ENCODE measurements at regions not wholly inside any gene's neighbourhood (a gene's known extent, or its start where the extent isn't known, plus 50 kb on each side); places are given as distances from the start of the nearest gene placed in this dataset.

DNA sequence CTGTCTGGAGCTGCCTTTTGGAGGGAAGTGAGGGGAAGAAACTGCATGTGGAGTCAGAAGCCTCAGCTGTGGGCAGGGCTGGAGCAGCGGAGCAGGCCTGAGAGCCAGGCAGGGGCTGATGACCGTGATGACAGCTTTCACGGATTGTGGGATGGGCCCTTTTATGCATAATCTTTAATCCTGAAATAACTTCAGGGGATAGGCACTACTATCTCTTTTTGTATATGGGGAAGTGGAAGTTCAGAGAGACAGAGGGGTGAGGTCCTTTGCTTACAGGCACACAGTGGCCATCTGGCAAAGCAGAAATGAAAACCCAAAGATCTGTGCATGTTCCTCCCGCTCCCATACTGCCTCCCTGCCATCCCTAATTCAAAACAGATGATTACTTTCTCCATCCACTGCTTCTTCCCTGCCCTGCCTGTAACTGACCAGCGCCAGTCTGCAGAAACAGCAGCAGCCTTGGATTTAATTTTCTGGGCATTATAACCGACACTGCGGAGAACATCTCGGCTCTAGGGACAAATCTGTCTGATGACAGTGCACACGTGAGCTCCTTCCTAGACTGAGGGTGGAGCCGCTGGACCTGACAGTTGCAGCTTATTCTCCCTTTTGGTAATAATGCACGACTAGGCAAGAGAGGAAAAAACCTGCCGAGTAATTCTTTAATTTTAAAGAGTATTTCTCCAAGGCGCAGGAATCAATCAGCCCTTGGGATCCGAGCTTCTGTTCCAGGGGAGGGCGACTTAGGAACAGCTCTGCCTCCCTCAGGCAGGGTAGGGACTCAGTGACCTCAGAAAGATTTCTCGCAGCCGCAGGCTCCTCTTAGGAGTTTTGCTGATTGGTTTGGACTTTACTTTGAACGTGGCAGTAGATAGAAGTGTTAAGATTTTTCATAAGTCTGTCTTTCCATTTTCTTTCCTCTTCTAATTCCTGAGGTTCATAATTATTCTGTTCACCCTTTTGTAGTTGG is 95.4 kb downstream of the UTP18 start:
- H2AFZ ChIP-seq (ENCODE audit: low read depth, low read length), result no peak overlapping the region
- H3K79me2 ChIP-seq (ENCODE audit: control insufficient read depth, insufficient read depth, low read length), result no peaks in the 10 kb centered on the region
- FAIRE-seq (peak; percentile 6), ATAC-seq (peak; percentile 63), DNase-seq (ENCODE audit: extremely low read depth in 1 of 4, low spot score in 3 of 4) (no peak)
- no peak overlapping the region for H3K4me2 ChIP-seq (ENCODE audit: insufficient read depth, low read length)
- CTCF ChIA-PET (ENCODE audit: low intra/inter-chr PET ratio), result no interaction called here
- no peaks in the 10 kb centered on the region for H3K36me3 ChIP-seq (ENCODE audit: control insufficient read depth, insufficient read depth, low read length)
- intact Hi-C loops (cut with micrococcal nuclease), result no loop called here
- in situ Hi-C loops (cut with MboI), result no loop called here
- H3K4me3 ChIP-seq, result no peak overlapping the region
- 1% methylated on average over 17 of the region's 18 CpGs for WGBS (ENCODE audit: insufficient coverage, low coverage, missing lambda C conversion rate)
- TF ChIP-seq ZNF316 (IDR thresholded peaks at IDR 0.05) (no peak), CBFB (CRISPR knock-in tag; IDR thresholded peaks at IDR 0.05) (no peak), TRIM25 (IDR thresholded peaks at IDR 0.05; ENCODE audit: borderline replicate concordance) (no peak), NBN (IDR thresholded peaks at IDR 0.05; ENCODE audit: low read depth) (no peak), RAD21 (CRISPR knock-in tag; conservative IDR thresholded peaks at IDR 0.05 in 1 of 2, IDR thresholded peaks at IDR 0.05 in 1 of 2) (0 out of 4 replicates have a peak, but pooled peaks of 1 of the 2 experiments have one; percentile 4), KLF1 (tag; IDR thresholded peaks at IDR 0.05) (no peak)
- H3K9ac ChIP-seq (ENCODE audit: insufficient read depth in 1 of 2, low read depth in 2 of 2, low read length in 2 of 2), result no peak overlapping the region
- BruUV-seq (replicated peaks), result no TSS peak
- H3K9me3 ChIP-seq (replicated peaks; ENCODE audit: control insufficient read depth, insufficient read depth, low read depth, low read length), result no peaks in the 10 kb centered on the region
- H3K27me3 ChIP-seq (ENCODE audit: control insufficient read depth in 2 of 2, insufficient read depth in 2 of 2, low read length in 2 of 2), result peaks cover 2 to 34% of the 10 kb centered on the region in 2 experiments; a peak in 3 of 5 replicates
- no peaks in the 10 kb centered on the region for H3K9me1 ChIP-seq (ENCODE audit: control insufficient read depth, insufficient read depth, low read length)
- H4K20me1 ChIP-seq (replicated peaks; ENCODE audit: control insufficient read depth, insufficient read depth, low read length), result no peaks in the 10 kb centered on the region
- POLR2A ChIA-PET, result interaction anchor here (0.7 to 0.9 kb wide), 2 partner anchors 9 to 13 kb away, joined by 3 to 5 read pairs; no protein-coding TSS in a partner anchor
- no peaks in the 10 kb centered on the region; a peak in 1 of 5 replicates for H3K4me1 ChIP-seq (replicated peaks in 1 of 2; ENCODE audit: control insufficient read depth in 2 of 2, insufficient read depth in 2 of 2, low read length in 2 of 2)
- H3K27ac ChIP-seq (ENCODE audit: extremely low read depth, low read depth, low read length), result no peak overlapping the region
